ENCODE measurements at regions not wholly inside any gene's neighbourhood (a gene's known extent, or its start where the extent isn't known, plus 50 kb on each side); places are given as distances from the start of the nearest gene placed in this dataset.

- no peak overlapping the region for H3K4me2 ChIP-seq
- H3K27ac ChIP-seq (ENCODE audit: low read depth in 2 of 2, low read length in 1 of 2), result no peak overlapping the region
- H3K4me3 ChIP-seq (ENCODE audit: low read depth in 2 of 2, low read length in 1 of 2), result no peak overlapping the region
- no peak for DNase-seq
- H3K9ac ChIP-seq, result no peak overlapping the region
- WGBS (ENCODE audit: low lambda C conversion rate), result 92% methylated on average over 10 of the region's 10 CpGs
- H3F3A ChIP-seq (replicated peaks; ENCODE audit: insufficient read depth), result no peaks in the 10 kb centered on the region
- H3K79me2 ChIP-seq (ENCODE audit: insufficient read depth), result no peaks in the 10 kb centered on the region
- POLR2A ChIA-PET, result no interaction called here
- no peaks in the 10 kb centered on the region for H3K27me3 ChIP-seq (ENCODE audit: insufficient read depth)
- no peak overlapping the region for H2AFZ ChIP-seq (ENCODE audit: low read depth)
- H3K9me3 ChIP-seq, result peaks cover 9% of the 10 kb centered on the region; the same call in 1 of the 2 replicates
- no peaks in the 10 kb centered on the region for H3K4me1 ChIP-seq (ENCODE audit: control insufficient read depth in 1 of 2, insufficient read depth in 2 of 2, low read depth in 1 of 2, low read length in 1 of 2)
- no peak for TF ChIP-seq JUND (IDR thresholded peaks at IDR 0.05)
- no peak for TF ChIP-seq MAX (IDR thresholded peaks at IDR 0.05; ENCODE audit: low read depth)
- TF ChIP-seq REST (IDR thresholded peaks at IDR 0.05; ENCODE audit: low read depth, low read length), result no peak
- TF ChIP-seq NRF1 (IDR thresholded peaks at IDR 0.05; ENCODE audit: low read depth, low read length), result no peak
- no peak for TF ChIP-seq RXRA (IDR thresholded peaks at IDR 0.05; ENCODE audit: borderline replicate concordance, low read depth)
- no peak for TF ChIP-seq USF2 (IDR thresholded peaks at IDR 0.05; ENCODE audit: borderline replicate concordance, low read depth, low read length)
- no peak for TF ChIP-seq RFX5 (IDR thresholded peaks at IDR 0.05; ENCODE audit: low read length)
- TF ChIP-seq MXI1 (IDR thresholded peaks at IDR 0.05; ENCODE audit: low read depth, low read length), result no peak
- TF ChIP-seq SMC3 (IDR thresholded peaks at IDR 0.05; ENCODE audit: low read depth, low read length), result no peak
- no peak for TF ChIP-seq NFIC (IDR thresholded peaks at IDR 0.05; ENCODE audit: borderline replicate concordance)
- TF ChIP-seq CHD2 (IDR thresholded peaks at IDR 0.05; ENCODE audit: low read length, partially characterized antibody), result no peak
- no peak for TF ChIP-seq SIN3A (IDR thresholded peaks at IDR 0.05; ENCODE audit: borderline replicate concordance, low read depth, low read length)
- TF ChIP-seq ELF1 (IDR thresholded peaks at IDR 0.05), result no peak
- no peak for TF ChIP-seq USF1 (IDR thresholded peaks at IDR 0.05; ENCODE audit: borderline replicate concordance, low read depth)
- TF ChIP-seq FOXJ3 (CRISPR knock-in tag; IDR thresholded peaks at IDR 0.05), result no peak
- peaks cover 0 to 12% of the 10 kb centered on the region in 2 experiments for H3K36me3 ChIP-seq (replicated peaks in 1 of 2; ENCODE audit: control insufficient read depth in 1 of 2, insufficient read depth in 2 of 2, low read length in 1 of 2)
- no peaks in the 10 kb centered on the region for H3K9me2 ChIP-seq
- no peaks in the 10 kb centered on the region for H4K20me1 ChIP-seq (ENCODE audit: insufficient read depth)
- CTCF ChIA-PET, result interaction anchor here (0.6 to 1.3 kb wide), 2 partner anchors 13 to 360 kb away, joined by 3 read pairs; no protein-coding TSS in a partner anchor
Measured at GRCh38 chr14:89519040-89519439, 102.0 kb upstream of the FOXN3 start.
